ENCODE measurements at regions not wholly inside any gene's neighbourhood (a gene's known extent, or its start where the extent isn't known, plus 50 kb on each side); places are given as distances from the start of the nearest gene placed in this dataset.

DNA sequence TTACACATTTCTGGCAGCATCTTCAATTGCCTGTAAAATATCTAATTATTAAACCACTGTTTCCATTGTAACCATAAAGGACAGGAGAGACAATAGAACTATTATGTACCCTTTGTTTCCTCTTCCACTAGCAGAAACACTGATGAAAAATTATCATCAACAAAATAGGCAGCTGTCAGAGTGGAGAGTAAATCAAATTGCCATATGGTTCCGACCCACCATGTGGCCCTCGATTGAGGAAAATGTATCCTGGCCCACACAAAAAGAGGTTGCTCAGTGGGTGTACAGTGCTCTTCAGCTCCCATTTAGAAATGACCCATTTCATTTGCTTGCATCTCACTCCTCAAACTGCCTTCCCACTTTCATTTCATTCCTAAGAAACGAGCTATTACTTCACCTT is 570.6 kb upstream of the UBE2E2 start:
- DNase-seq = no peak

DNA sequence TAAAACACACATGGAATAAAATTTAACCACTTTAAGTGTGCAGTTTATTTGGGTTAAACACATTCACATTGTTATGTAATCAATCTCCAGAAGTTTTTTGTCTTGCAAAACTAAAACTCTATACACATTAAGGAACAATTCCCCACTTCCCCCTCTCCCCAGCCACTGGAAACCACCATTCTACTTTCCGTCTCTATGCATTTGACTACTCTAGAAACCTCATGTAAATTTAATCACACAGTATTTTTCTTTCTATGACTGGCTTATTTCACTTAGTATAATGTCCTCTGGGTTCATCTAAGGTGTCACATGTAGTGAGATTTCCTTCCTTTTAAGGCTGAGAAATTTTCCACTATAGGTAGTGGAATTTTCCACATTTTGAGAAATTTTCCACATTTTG is 568.7 kb upstream of the UBE2E2 start:
- Mint-ChIP-seq H3K27me3 (ENCODE audit: low read depth, poor library complexity) (peaks cover 6% of the 10 kb centered on the region), H3K4me3 (no peak overlapping the region), H3K27ac (no peak overlapping the region), H3K36me3 (ENCODE audit: low read depth) (no peaks in the 10 kb centered on the region), H3K9me3 (peaks cover 14% of the 10 kb centered on the region), H3K4me1 (peaks cover 5% of the 10 kb centered on the region)
- TF ChIP-seq, protein P1, sequence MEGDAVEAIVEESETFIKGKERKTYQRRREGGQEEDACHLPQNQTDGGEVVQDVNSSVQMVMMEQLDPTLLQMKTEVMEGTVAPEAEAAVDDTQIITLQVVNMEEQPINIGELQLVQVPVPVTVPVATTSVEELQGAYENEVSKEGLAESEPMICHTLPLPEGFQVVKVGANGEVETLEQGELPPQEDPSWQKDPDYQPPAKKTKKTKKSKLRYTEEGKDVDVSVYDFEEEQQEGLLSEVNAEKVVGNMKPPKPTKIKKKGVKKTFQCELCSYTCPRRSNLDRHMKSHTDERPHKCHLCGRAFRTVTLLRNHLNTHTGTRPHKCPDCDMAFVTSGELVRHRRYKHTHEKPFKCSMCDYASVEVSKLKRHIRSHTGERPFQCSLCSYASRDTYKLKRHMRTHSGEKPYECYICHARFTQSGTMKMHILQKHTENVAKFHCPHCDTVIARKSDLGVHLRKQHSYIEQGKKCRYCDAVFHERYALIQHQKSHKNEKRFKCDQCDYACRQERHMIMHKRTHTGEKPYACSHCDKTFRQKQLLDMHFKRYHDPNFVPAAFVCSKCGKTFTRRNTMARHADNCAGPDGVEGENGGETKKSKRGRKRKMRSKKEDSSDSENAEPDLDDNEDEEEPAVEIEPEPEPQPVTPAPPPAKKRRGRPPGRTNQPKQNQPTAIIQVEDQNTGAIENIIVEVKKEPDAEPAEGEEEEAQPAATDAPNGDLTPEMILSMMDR (IDR thresholded peaks at IDR 0.05) = no peak
- DNase-seq = no peak

More for the DNA sequence above, 570.6 kb upstream of the UBE2E2 start:
- no peak overlapping the region for H3K27ac Mint-ChIP-seq
- no peak overlapping the region for H3K4me3 Mint-ChIP-seq
- TF ChIP-seq, protein P1 (IDR thresholded peaks at IDR 0.05) = no peak
- H3K9me3 Mint-ChIP-seq = no peaks in the 10 kb centered on the region
- H3K4me1 Mint-ChIP-seq = peaks cover 5% of the 10 kb centered on the region
- H3K36me3 Mint-ChIP-seq (ENCODE audit: low read depth) = no peaks in the 10 kb centered on the region
- peaks cover 6% of the 10 kb centered on the region for H3K27me3 Mint-ChIP-seq (ENCODE audit: low read depth, poor library complexity)

DNA sequence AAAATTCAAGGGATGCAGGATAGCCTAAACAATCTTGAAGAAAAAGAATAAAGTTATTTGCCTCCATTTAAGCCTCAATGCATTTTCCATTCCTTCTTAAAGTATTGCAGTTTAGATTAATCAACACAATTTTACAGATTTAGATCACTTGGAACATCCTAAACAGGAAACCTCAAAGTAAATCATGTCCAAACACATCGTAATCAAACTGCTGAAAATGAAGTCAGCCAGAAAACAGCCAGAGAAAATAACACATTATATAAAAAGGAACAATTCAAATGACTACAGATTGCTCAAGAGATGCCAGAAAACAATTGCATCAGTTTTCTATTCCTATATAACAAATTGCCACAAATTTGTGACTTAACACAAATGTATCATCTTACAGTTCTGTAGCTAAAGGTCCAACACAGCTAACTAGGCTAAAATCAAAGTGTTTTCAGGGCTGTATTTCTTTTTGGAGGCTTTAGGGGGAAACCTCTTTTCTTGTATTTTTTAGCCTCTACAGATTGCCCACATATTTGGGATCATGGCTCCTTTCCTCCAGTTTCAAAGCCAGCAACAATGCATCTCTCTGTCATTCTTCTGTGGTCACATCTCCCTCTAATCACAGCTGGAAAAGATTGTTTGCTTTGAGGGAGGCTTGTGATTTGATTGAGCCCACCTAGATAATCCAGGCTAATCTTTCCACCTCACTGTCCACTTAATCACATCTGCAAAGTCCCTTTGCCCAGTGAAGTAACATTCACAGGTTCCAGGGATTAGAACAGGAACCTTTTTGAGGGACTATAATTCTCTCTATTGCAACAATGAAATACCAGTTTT is 543.3 kb upstream of the UBE2E2 start:
- H3K9me3 Mint-ChIP-seq = no peaks in the 10 kb centered on the region
- no peak overlapping the region for H3K4me3 Mint-ChIP-seq
- H3K36me3 Mint-ChIP-seq (ENCODE audit: low read depth) = no peaks in the 10 kb centered on the region
- no peak overlapping the region for H3K27ac Mint-ChIP-seq
- H3K4me1 Mint-ChIP-seq = peaks cover 10% of the 10 kb centered on the region
- no peak for DNase-seq
- no peaks in the 10 kb centered on the region for H3K27me3 Mint-ChIP-seq (ENCODE audit: low read depth, poor library complexity)
- TF ChIP-seq, protein P1 (IDR thresholded peaks at IDR 0.05) = no peak

DNA sequence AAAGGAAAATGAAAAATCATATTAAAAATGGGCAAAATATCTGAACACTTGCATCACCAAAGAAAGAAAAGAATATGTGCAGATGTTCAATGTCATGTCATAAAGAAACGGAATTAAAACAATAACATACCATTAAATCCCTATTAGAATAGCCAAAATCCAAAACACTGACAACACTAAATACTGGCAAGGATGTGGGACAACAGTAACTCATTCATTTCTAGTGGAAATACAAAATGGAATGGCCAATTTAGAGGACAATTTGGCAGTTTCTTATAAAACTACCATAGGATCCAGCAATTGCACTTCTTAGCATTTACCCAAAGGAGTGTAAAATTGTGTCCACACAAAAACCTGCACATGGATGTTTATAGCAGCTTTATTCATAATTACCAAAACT is 542.5 kb upstream of the UBE2E2 start:
- Mint-ChIP-seq H3K36me3 (ENCODE audit: low read depth) (no peaks in the 10 kb centered on the region), H3K4me3 (no peak overlapping the region), H3K9me3 (no peaks in the 10 kb centered on the region), H3K27me3 (ENCODE audit: low read depth, poor library complexity) (no peaks in the 10 kb centered on the region), H3K27ac (no peak overlapping the region), H3K4me1 (peaks cover 10% of the 10 kb centered on the region)
- DNase-seq = no peak
- TF ChIP-seq, protein P1 (IDR thresholded peaks at IDR 0.05) = no peak

DNA sequence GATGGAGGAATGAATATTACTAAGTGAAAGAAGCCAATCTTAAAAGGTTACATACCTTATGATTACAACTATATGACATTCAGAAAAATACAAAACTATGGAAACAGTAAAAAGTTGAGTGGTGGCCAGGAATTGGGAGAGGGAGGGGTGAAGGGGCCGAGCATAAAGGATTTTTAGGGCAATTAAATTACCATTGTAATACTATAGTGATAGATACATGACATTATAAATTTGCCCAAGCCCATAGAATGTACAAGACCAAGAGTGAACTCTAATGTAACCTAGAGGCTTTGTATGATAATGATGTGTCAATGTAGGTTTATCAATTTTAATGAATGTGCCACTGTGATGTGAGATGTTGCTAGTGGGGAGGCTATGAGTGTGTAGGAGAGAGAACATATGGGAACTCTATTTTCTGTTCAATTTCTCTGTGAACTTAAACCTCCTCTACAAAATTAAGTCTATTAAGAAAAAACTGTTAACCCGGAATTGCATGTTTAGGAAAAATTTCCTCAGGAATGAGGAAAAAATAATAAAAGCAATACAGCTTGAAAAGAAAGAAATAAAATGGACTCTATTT is 541.9 kb upstream of the UBE2E2 start:
- Mint-ChIP-seq H3K4me3 (no peak overlapping the region), H3K27me3 (ENCODE audit: low read depth, poor library complexity) (no peaks in the 10 kb centered on the region), H3K4me1 (peaks cover 8% of the 10 kb centered on the region), H3K27ac (no peak overlapping the region), H3K9me3 (no peaks in the 10 kb centered on the region), H3K36me3 (ENCODE audit: low read depth) (no peaks in the 10 kb centered on the region)
- DNase-seq = no peak
- TF ChIP-seq, protein P1 (IDR thresholded peaks at IDR 0.05) = no peak

DNA sequence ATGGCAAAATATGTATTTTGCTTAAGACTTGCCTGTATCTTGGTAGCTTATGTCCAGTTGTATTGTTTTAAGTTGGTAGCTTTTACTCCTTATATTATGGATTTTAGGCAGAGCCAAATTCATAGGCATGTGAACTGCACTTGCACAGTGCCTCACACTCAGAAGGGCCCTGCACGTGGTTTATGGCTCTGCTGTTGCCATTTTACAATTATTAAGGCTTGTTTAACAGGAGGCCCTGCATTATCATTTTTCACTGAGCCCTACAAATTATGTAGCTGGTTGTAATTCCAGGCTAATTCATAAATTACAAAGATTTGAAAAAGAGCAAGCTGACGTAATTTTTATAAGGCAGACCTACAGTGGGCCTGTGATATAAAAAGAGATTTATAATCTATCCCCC is 537.6 kb upstream of the UBE2E2 start:
- Mint-ChIP-seq H3K4me3 (no peak overlapping the region), H3K9me3 (no peaks in the 10 kb centered on the region), H3K27me3 (ENCODE audit: low read depth, poor library complexity) (no peaks in the 10 kb centered on the region), H3K4me1 (no peaks in the 10 kb centered on the region), H3K36me3 (ENCODE audit: low read depth) (no peaks in the 10 kb centered on the region), H3K27ac (no peak overlapping the region)
- TF ChIP-seq, protein P1 (IDR thresholded peaks at IDR 0.05) = no peak
- no peak for DNase-seq

All from nephron progenitor cell (in vitro differentiated cells).